ENCODE measurements at regions not wholly inside any gene's neighbourhood (a gene's known extent, or its start where the extent isn't known, plus 50 kb on each side); places are given as distances from the start of the nearest gene placed in this dataset.

DNA sequence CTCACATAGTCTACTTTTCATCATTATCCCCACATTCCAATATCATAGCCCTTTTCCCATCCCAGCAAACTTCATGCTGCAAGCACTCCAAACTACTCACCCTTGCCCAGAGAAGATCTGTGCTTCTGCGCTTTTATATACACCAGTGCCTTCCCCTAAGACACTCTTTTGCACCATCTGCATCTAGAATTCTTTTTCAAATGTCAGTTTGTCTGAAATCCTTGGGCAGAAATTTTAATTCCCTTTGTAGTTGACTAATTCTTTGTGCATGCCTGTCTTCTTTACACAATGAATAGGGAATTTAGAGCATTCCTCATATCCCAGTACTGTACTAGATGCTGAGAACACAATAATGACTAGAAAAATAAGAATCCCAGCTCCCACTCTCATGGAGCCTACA is 298.9 kb downstream of the KCNN2 start (continued):
- TF ChIP-seq TFAM (CRISPR knock-in tag; conservative IDR thresholded peaks at IDR 0.05) (no peak), HEY1 (CRISPR knock-in tag; IDR thresholded peaks at IDR 0.05; ENCODE audit: borderline replicate concordance) (no peak), PHB2 (IDR thresholded peaks at IDR 0.05; ENCODE audit: low read depth) (no peak), TRIM24 (IDR thresholded peaks at IDR 0.05) (no peak), MAFF (IDR thresholded peaks at IDR 0.05; ENCODE audit: low read length) (no peak), EP400 (IDR thresholded peaks at IDR 0.05) (no peak)

- in situ Hi-C loops (cut with MboI) (no loop called here), intact Hi-C loops (cut with micrococcal nuclease) (no loop called here)
- Histone ChIP-seq H3K9me1 (ENCODE audit: control insufficient read depth, insufficient read depth, low read length) (no peaks in the 10 kb centered on the region), H3K9me3 (replicated peaks; ENCODE audit: control insufficient read depth, insufficient read depth, low read depth, low read length) (no peaks in the 10 kb centered on the region; the same call in 1 of the 2 replicates), H2AFZ (ENCODE audit: low read depth, low read length) (no peak overlapping the region), H3K27ac (ENCODE audit: extremely low read depth, low read depth, low read length) (no peak overlapping the region), H3K27me3 (ENCODE audit: control insufficient read depth in 2 of 2, insufficient read depth in 2 of 2, low read length in 2 of 2) (no peaks in the 10 kb centered on the region), H3K4me3 (no peak overlapping the region), H3K4me2 (ENCODE audit: insufficient read depth, low read length) (no peak overlapping the region), H3K36me3 (ENCODE audit: control insufficient read depth, insufficient read depth, low read length) (no peaks in the 10 kb centered on the region), H3K4me1 (replicated peaks in 1 of 2; ENCODE audit: control insufficient read depth in 2 of 2, insufficient read depth in 2 of 2, low read length in 2 of 2) (no peaks in the 10 kb centered on the region), H3K9ac (ENCODE audit: insufficient read depth in 1 of 2, low read depth in 2 of 2, low read length in 2 of 2) (no peak overlapping the region), H3K79me2 (ENCODE audit: control insufficient read depth, insufficient read depth, low read length) (no peaks in the 10 kb centered on the region), H4K20me1 (replicated peaks; ENCODE audit: control insufficient read depth, insufficient read depth, low read length) (no peaks in the 10 kb centered on the region)
- ATAC-seq (no peak), DNase-seq (ENCODE audit: extremely low read depth in 1 of 4, low spot score in 3 of 4) (no peak), FAIRE-seq (no peak)
- ChIA-PET CTCF (ENCODE audit: low intra/inter-chr PET ratio) (no interaction called here), POLR2A (no interaction called here)
- 0% methylated on average over 1 of the region's 1 CpG for WGBS (ENCODE audit: insufficient coverage, low coverage, missing lambda C conversion rate)
- TF ChIP-seq ZFX (CRISPR knock-in tag; IDR thresholded peaks at IDR 0.05) (no peak), PHB2 (IDR thresholded peaks at IDR 0.05; ENCODE audit: low read depth) (no peak)
- BruUV-seq (replicated peaks): no TSS peak
These were observed 296.3 kb downstream of the KCNN2 start for GRCh38 chr5:114658194-114658593.

Data from K562 (cell line).